SKM-1 treated with dmso at 0.1 percent for 144 hours (cell line): ENCODE measurements at regions not wholly inside any gene's neighbourhood (a gene's known extent, or its start where the extent isn't known, plus 50 kb on each side); places are given as distances from the start of the nearest gene placed in this dataset.

Experiments
- DNase-seq: peaks from one replicate; lab custom pipeline; 2025; ENCODE audit not compliant: unreplicated experiment; lab: John Stamatoyannopoulos, UW

- no peak for DNase-seq
These were observed 57.8 kb upstream of the ARHGAP5 start for GRCh38 chr14:32019276-32019675.

GRCh38 chr14:32020882-32021281 lies 56.2 kb upstream of the ARHGAP5 start:
- DNase-seq: no peak

GRCh38 chr14:32021341-32021740 lies 55.8 kb upstream of the ARHGAP5 start:
- no peak for DNase-seq

- DNase-seq: no peak
These were observed 54.6 kb upstream of the ARHGAP5 start for GRCh38 chr14:32022525-32022924.

- DNase-seq: no peak
These were observed 54.1 kb upstream of the ARHGAP5 start for GRCh38 chr14:32022938-32023466.

- DNase-seq: no peak
These were observed 53.6 kb upstream of the ARHGAP5 start for GRCh38 chr14:32023540-32023939.

GRCh38 chr14:32027255-32027939 lies 49.7 kb upstream of the ARHGAP5 start:
- DNase-seq: no peak
